DOHH2 (cell line): ENCODE measurements at regions not wholly inside any gene's neighbourhood (a gene's known extent, or its start where the extent isn't known, plus 50 kb on each side); places are given as distances from the start of the nearest gene placed in this dataset.

Experiments
- H3F3A ChIP-seq: fragments of 200-600 bp; sonication (generic), shearing (Covaris generic); 2 replicates; pipeline ENCODE4 v1.6.0; 2016; ENCODE audit warnings: antibody characterized with exemption, mild to moderate bottlenecking; ENCODE audit not compliant: control insufficient read depth, insufficient read depth
- H3K27ac ChIP-seq: fragments of 200-600 bp; sonication (generic); 2 replicates; pipeline ENCODE4 v1.5.1; 2014; ENCODE audit warnings: low read depth, mild to moderate bottlenecking, low read length, moderate library complexity
- H3K27me3 ChIP-seq: fragments of 200-600 bp; sonication (generic); 2 replicates; pipeline ENCODE4 v1.6.1; 2014; ENCODE audit warnings: mild to moderate bottlenecking, low read length, mixed read lengths; ENCODE audit not compliant: control insufficient read depth
- H3K36me3 ChIP-seq: fragments of 200-600 bp; sonication (generic); 2 replicates; pipeline ENCODE4 v1.6.1; 2014; ENCODE audit warnings: mild to moderate bottlenecking, low read length, moderate library complexity, mixed read lengths; ENCODE audit not compliant: control insufficient read depth
- H3K4me1 ChIP-seq: fragments of 200-600 bp; sonication (generic); 2 replicates; pipeline ENCODE4 v1.6.1; 2014; ENCODE audit warnings: mild to moderate bottlenecking, low read length, mixed read lengths; ENCODE audit not compliant: control insufficient read depth
- H3K4me2 ChIP-seq: fragments of 200-600 bp; sonication (generic); 2 replicates; pipeline ENCODE4 v1.6.0; 2014; ENCODE audit warnings: mild to moderate bottlenecking, low read length, moderate library complexity
- H3K4me3 ChIP-seq: fragments of 200-600 bp; sonication (generic); 2 replicates; pipeline ENCODE4 v1.5.1; 2014; ENCODE audit warnings: mild to moderate bottlenecking, low read length, mixed read lengths
- H3K79me2 ChIP-seq: fragments of 200-600 bp; sonication (generic); 2 replicates; pipeline ENCODE4 v1.6.1; 2014; ENCODE audit warnings: mild to moderate bottlenecking, low read length, mixed read lengths; ENCODE audit not compliant: control insufficient read depth
- H3K9me2 ChIP-seq: fragments of 200-600 bp; sonication (generic); replicated peaks from 2 replicates; pipeline ENCODE4 v1.6.1; 2014; ENCODE audit warnings: mild to moderate bottlenecking, low read length, mixed read lengths; ENCODE audit not compliant: control insufficient read depth
- H3K9me3 ChIP-seq: fragments of 200-600 bp; sonication (generic); 2 replicates; pipeline ENCODE4 v1.6.1; 2014; ENCODE audit warnings: antibody characterized with exemption, low read length, mixed read lengths; ENCODE audit not compliant: control insufficient read depth, insufficient read depth
- H4K20me1 ChIP-seq: fragments of 200-600 bp; sonication (generic); 2 replicates; pipeline ENCODE4 v1.6.0; 2014; ENCODE audit warnings: low read depth, mild to moderate bottlenecking, antibody characterized with exemption, low read length, moderate library complexity; ENCODE audit not compliant: control insufficient read depth, insufficient read depth
- EZH2phosphoT487 ChIP-seq: fragments of 200-600 bp; sonication (generic); IDR thresholded peaks from 2 replicates; pipeline ENCODE4 v1.6.1; 2017; ENCODE audit warnings: borderline replicate concordance, mild to moderate bottlenecking, antibody characterized with exemption, low read length, moderate library complexity, mixed read lengths
- TF ChIP-seq, protein P1 (sequence below): fragments of 200-600 bp; sonication (generic); IDR thresholded peaks from one replicate; pipeline ENCODE4 v1.5.1; 2014; ENCODE audit warnings: antibody characterized with exemption, mild to moderate bottlenecking, low read depth, low read length; ENCODE audit not compliant: poor library complexity, severe bottlenecking

DNA sequence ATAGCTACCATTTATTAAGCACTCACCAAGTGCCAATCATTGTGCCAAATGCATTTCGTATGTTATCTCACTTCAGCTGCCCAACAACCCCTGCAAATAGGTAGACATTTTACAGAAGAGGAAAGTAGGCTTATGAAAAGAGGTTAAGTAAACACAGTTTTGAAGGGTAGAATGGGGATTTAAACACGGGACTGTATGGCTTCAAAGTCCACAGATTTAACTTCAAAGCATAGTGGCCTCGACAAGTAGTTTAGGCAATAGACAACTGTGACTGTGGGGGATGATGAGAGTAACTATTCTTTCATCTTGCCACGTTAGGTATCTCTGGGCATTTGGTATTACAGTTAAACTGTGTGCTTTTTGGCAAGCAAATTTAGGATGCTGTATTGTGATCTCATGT lies 266.8 kb upstream of the SRRM4 start:
- Histone ChIP-seq H3K79me2 (no peaks in the 10 kb centered on the region), H3K4me3 (no peak overlapping the region), H3K4me2 (no peak overlapping the region), H3K4me1 (no peaks in the 10 kb centered on the region), H3F3A (no peaks in the 10 kb centered on the region), H3K36me3 (no peaks in the 10 kb centered on the region), H4K20me1 (no peaks in the 10 kb centered on the region), H3K27me3 (no peaks in the 10 kb centered on the region), H3K27ac (no peak overlapping the region), H3K9me2 (no peaks in the 10 kb centered on the region), H3K9me3 (no peaks in the 10 kb centered on the region)
- TF ChIP-seq, protein P1, sequence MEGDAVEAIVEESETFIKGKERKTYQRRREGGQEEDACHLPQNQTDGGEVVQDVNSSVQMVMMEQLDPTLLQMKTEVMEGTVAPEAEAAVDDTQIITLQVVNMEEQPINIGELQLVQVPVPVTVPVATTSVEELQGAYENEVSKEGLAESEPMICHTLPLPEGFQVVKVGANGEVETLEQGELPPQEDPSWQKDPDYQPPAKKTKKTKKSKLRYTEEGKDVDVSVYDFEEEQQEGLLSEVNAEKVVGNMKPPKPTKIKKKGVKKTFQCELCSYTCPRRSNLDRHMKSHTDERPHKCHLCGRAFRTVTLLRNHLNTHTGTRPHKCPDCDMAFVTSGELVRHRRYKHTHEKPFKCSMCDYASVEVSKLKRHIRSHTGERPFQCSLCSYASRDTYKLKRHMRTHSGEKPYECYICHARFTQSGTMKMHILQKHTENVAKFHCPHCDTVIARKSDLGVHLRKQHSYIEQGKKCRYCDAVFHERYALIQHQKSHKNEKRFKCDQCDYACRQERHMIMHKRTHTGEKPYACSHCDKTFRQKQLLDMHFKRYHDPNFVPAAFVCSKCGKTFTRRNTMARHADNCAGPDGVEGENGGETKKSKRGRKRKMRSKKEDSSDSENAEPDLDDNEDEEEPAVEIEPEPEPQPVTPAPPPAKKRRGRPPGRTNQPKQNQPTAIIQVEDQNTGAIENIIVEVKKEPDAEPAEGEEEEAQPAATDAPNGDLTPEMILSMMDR: no peak
- no peak for TF ChIP-seq EZH2phosphoT487

DNA sequence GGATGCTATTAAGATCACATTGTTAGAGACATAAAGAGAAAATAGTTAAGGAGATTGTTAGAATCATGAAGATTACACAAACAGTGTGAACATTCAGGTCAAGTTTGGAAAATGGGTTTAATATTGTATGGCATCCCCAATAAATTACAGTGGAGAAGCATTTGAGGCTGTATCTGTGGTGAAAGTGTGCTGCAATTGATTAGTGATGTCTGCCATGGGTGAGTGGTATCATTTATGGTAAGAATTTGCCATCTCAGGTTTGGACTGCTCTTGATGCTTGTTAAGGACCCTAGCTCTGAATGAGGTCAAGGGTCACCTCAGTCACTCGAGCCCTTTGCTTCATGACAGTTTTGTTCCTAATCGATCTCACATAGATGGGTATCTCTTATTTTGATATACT lies 265.7 kb upstream of the SRRM4 start:
- Histone ChIP-seq H3K4me3 (no peak overlapping the region), H4K20me1 (no peaks in the 10 kb centered on the region), H3K27me3 (no peaks in the 10 kb centered on the region), H3K4me1 (no peaks in the 10 kb centered on the region), H3K36me3 (no peaks in the 10 kb centered on the region), H3F3A (no peaks in the 10 kb centered on the region), H3K9me3 (no peaks in the 10 kb centered on the region), H3K9me2 (no peaks in the 10 kb centered on the region), H3K4me2 (no peak overlapping the region), H3K79me2 (no peaks in the 10 kb centered on the region), H3K27ac (no peak overlapping the region)
- TF ChIP-seq EZH2phosphoT487: no peak
- TF ChIP-seq, protein P1: no peak

DNA sequence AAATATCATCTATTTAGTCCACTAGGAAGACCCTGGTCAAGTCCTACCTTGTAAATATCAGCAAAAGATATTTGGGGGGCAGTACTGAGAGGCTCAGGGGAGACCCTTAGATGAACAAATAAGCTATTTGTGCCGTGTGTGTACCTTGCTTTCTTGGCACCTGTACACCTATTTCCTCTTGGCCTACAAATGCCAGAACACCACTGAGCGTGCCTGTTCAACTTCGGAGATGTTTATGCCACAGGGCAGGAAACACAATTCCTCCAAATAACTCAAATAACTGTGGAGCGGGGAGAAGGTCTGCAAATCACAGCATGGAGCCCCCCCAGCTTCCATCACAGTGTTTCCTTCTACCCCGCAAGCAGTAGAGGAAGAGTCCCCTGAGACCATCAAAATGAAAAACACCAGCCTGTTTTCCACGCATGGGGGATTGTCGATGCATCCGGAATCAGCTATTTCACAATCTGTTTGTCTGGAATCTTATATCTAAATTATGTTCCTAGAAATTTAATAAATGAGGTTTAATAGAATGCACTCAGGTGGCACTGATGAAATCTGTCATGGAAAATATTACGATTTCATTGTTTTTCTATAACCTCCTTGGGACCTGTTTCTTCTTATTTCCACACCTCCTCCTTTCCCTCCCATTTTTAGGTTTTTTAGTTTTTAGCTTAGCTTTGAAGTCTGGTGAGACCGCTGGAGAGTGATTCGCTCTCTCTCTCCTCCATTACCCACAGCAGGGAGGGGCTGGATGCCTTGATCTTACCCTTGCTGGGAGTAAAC lies 254.0 kb upstream of the SRRM4 start:
- H3K27ac ChIP-seq: no peak overlapping the region
- no peaks in the 10 kb centered on the region for H3K79me2 ChIP-seq
- no peaks in the 10 kb centered on the region for H4K20me1 ChIP-seq
- H3K27me3 ChIP-seq: no peaks in the 10 kb centered on the region
- H3K9me3 ChIP-seq: no peaks in the 10 kb centered on the region
- H3K9me2 ChIP-seq: no peaks in the 10 kb centered on the region
- no peak for TF ChIP-seq EZH2phosphoT487
- TF ChIP-seq, protein P1: no peak
- H3K4me2 ChIP-seq: no peak overlapping the region
- no peaks in the 10 kb centered on the region for H3K4me1 ChIP-seq
- H3F3A ChIP-seq: no peaks in the 10 kb centered on the region
- H3K4me3 ChIP-seq: no peak overlapping the region
- H3K36me3 ChIP-seq: no peaks in the 10 kb centered on the region
